ENCODE measurements at regions not wholly inside any gene's neighbourhood (a gene's known extent, or its start where the extent isn't known, plus 50 kb on each side); places are given as distances from the start of the nearest gene placed in this dataset.
"Not testable (repeated sequence)": the region's sequence is repeated elsewhere in the genome, so short reads cannot be mapped to it uniquely, and the experiment has no call there.

- DNase-seq, result no peak
Measured at GRCh38 chr5:89377767-89378455, 494.9 kb upstream of the MEF2C start.

GRCh38 chr5:89374818-89375521 lies 492.0 kb upstream of the MEF2C start:
- DNase-seq, result no peak

- DNase-seq, result no peak
Measured at GRCh38 chr5:89374144-89374784, 491.3 kb upstream of the MEF2C start.

GRCh38 chr5:89372176-89372575 lies 489.2 kb upstream of the MEF2C start:
- DNase-seq, result no peak

GRCh38 chr5:89371646-89372045 lies 488.7 kb upstream of the MEF2C start:
- no peak for DNase-seq

GRCh38 chr5:89359046-89359445 lies 476.1 kb upstream of the MEF2C start:
- DNase-seq, result no peak

- DNase-seq, result no peak
Measured at GRCh38 chr5:89353837-89354551, 471.0 kb upstream of the MEF2C start.

- DNase-seq, result no peak
Measured at GRCh38 chr5:89351975-89352374, 469.0 kb upstream of the MEF2C start.

GRCh38 chr5:89351222-89351621 lies 468.2 kb upstream of the MEF2C start:
- no peak for DNase-seq

GRCh38 chr5:89350684-89351083 lies 467.7 kb upstream of the MEF2C start:
- DNase-seq, result no peak

GRCh38 chr5:89349246-89349980 lies 466.4 kb upstream of the MEF2C start:
- DNase-seq, result no peak

GRCh38 chr5:89346573-89346972 lies 463.6 kb upstream of the MEF2C start:
- DNase-seq, result no peak

GRCh38 chr5:89343666-89344065 lies 460.7 kb upstream of the MEF2C start:
- DNase-seq, result no peak

- DNase-seq, result no peak
Measured at GRCh38 chr5:89342106-89342876, 459.3 kb upstream of the MEF2C start.

GRCh38 chr5:89338935-89339334 lies 456.0 kb upstream of the MEF2C start:
- no peak for DNase-seq

- no peak for DNase-seq
Measured at GRCh38 chr5:89336111-89336510, 453.1 kb upstream of the MEF2C start.

- no peak for DNase-seq
Measured at GRCh38 chr5:89330140-89330539, 447.2 kb upstream of the MEF2C start.

- no peak for DNase-seq
Measured at GRCh38 chr5:89327608-89328007, 444.6 kb upstream of the MEF2C start.

- DNase-seq, result no peak
Measured at GRCh38 chr5:89324990-89325389, 442.0 kb upstream of the MEF2C start.

- DNase-seq, result no peak
Measured at GRCh38 chr5:89320421-89321277, 437.7 kb upstream of the MEF2C start.

- DNase-seq, result not testable (repeated sequence)
Measured at GRCh38 chr5:89317838-89318237, 434.9 kb upstream of the MEF2C start.

Data from DMS79 (cell line).